GM23338 (cell line): ENCODE measurements at regions not wholly inside any gene's neighbourhood (a gene's known extent, or its start where the extent isn't known, plus 50 kb on each side); places are given as distances from the start of the nearest gene placed in this dataset.

Experiments used
- ATAC-seq: fragments of 200-7000 bp; cut with Tn5 transposase; 3 replicates; pipeline ENCODE4 v1.9.1; 2020
- DNase-seq: peaks from one replicate; pipeline ENCODE4 v3.0.0-alpha.2; 2015; ENCODE audit warnings: low spot score
- H2AFZ ChIP-seq: fragments of 200-600 bp; sonication (generic); 2 replicates; pipeline ENCODE4 v1.8.0; 2016; ENCODE audit warnings: antibody characterized with exemption, mild to moderate bottlenecking, moderate library complexity
- H3F3A ChIP-seq: fragments of 200-600 bp; sonication (generic); replicated peaks from 2 replicates; pipeline ENCODE4 v1.8.0; 2017; ENCODE audit warnings: antibody characterized with exemption, mixed run types, low read depth
- H3K27ac ChIP-seq: fragments of 200-600 bp; sonication (generic); 2 replicates; pipeline ENCODE4 v1.6.1; 2016; ENCODE audit warnings: low read depth
- H3K27me3 ChIP-seq: fragments of 200-600 bp; sonication (generic); 2 replicates; pipeline ENCODE4 v1.8.0; 2016; ENCODE audit warnings: mild to moderate bottlenecking, mixed run types, moderate library complexity; ENCODE audit not compliant: insufficient read depth
- H3K36me3 ChIP-seq: fragments of 200-600 bp; sonication (generic); 2 replicates; pipeline ENCODE4 v1.8.0; 2016; ENCODE audit warnings: mild to moderate bottlenecking; ENCODE audit not compliant: insufficient read depth
- H3K4me1 ChIP-seq: fragments of 200-600 bp; sonication (generic); 2 replicates; pipeline ENCODE4 v1.8.0; 2016; ENCODE audit warnings: mild to moderate bottlenecking, moderate library complexity; ENCODE audit not compliant: insufficient read depth
- H3K4me2 ChIP-seq: fragments of 200-600 bp; sonication (generic); 2 replicates; pipeline ENCODE4 v1.7.1; 2017; ENCODE audit warnings: mixed run types
- H3K4me3 ChIP-seq: fragments of 200-600 bp; sonication (generic); 2 replicates; pipeline ENCODE4 v1.6.1; 2016; ENCODE audit warnings: mixed run types
- H3K79me2 ChIP-seq: fragments of 200-600 bp; sonication (generic); replicated peaks from 2 replicates; pipeline ENCODE4 v1.8.0; 2017; ENCODE audit warnings: mild to moderate bottlenecking; ENCODE audit not compliant: insufficient read depth
- H3K9me2 ChIP-seq: fragments of 200-600 bp; sonication (generic); 2 replicates; pipeline ENCODE4 v1.8.0; 2017; ENCODE audit not compliant: insufficient read depth
- H4K20me1 ChIP-seq: fragments of 200-600 bp; sonication (generic); replicated peaks from 2 replicates; pipeline ENCODE4 v1.8.0; 2017; ENCODE audit warnings: mild to moderate bottlenecking; ENCODE audit not compliant: insufficient read depth
- H3K27ac Mint-ChIP-seq: 2 replicates; pipeline ENCODE4 v1.8.0; 2020; ENCODE audit warnings: inconsistent platforms, mild to moderate bottlenecking, moderate library complexity, mixed read lengths
- H3K27me3 Mint-ChIP-seq: 3 replicates; pipeline ENCODE4 v1.8.0; 2022; ENCODE audit warnings: low read depth, mild to moderate bottlenecking, moderate library complexity, mixed read lengths, inconsistent platforms; ENCODE audit not compliant: insufficient read depth, poor library complexity
- H3K36me3 Mint-ChIP-seq: 3 replicates; pipeline ENCODE4 v1.8.0; 2021; ENCODE audit warnings: low read depth, mild to moderate bottlenecking, inconsistent platforms, moderate library complexity, mixed read lengths
- H3K4me1 Mint-ChIP-seq: 3 replicates; pipeline ENCODE4 v1.8.0; 2020; ENCODE audit warnings: mild to moderate bottlenecking, inconsistent platforms, mixed read lengths
- H3K4me3 Mint-ChIP-seq: 3 replicates; pipeline ENCODE4 v1.8.0; 2021; ENCODE audit warnings: moderate library complexity, mild to moderate bottlenecking, inconsistent platforms, mixed read lengths
- H3K9me3 Mint-ChIP-seq: 3 replicates; pipeline ENCODE4 v1.8.0; 2020; ENCODE audit warnings: moderate library complexity, mild to moderate bottlenecking, inconsistent platforms, mixed read lengths
- CREB1 ChIP-seq: fragments of 250-450 bp; sonication (Bioruptor Pico); IDR thresholded peaks from 2 replicates; pipeline ENCODE4 v1.5.0; 2020; ENCODE audit warnings: low read depth, mild to moderate bottlenecking, moderate library complexity
- EZH2 ChIP-seq: fragments of 200-600 bp; sonication (generic); IDR thresholded peaks from one replicate; pipeline ENCODE4 v1.8.0; 2017; ENCODE audit warnings: antibody characterized with exemption, mild to moderate bottlenecking, low read depth; ENCODE audit not compliant: unreplicated experiment
- EZH2phosphoT487 ChIP-seq: fragments of 200-600 bp; sonication (generic); IDR thresholded peaks from one replicate; pipeline ENCODE4 v1.8.1; 2018; ENCODE audit warnings: antibody characterized with exemption; ENCODE audit not compliant: unreplicated experiment
- JUNB ChIP-seq: IDR thresholded peaks from one replicate; pipeline ENCODE4 v1.6.1; 2016; ENCODE audit warnings: antibody characterized with exemption; ENCODE audit not compliant: unreplicated experiment
- NANOG ChIP-seq: IDR thresholded peaks from 2 replicates; pipeline ENCODE4 v1.6.1; 2016; ENCODE audit warnings: antibody characterized with exemption, borderline replicate concordance
- POLR2AphosphoS5 ChIP-seq: IDR thresholded peaks from 2 replicates; pipeline ENCODE4 v1.6.1; 2016; ENCODE audit warnings: antibody characterized with exemption, low read depth
- REST ChIP-seq: IDR thresholded peaks from one replicate; pipeline ENCODE4 v1.6.1; 2018; ENCODE audit warnings: antibody characterized with exemption; ENCODE audit not compliant: unreplicated experiment
- ZNF114 ChIP-seq: fragments of 250-450 bp; sonication (Bioruptor Pico); IDR thresholded peaks from 2 replicates; pipeline ENCODE4 v1.5.0; 2020; ENCODE audit warnings: mild to moderate bottlenecking, moderate library complexity
- ZNF331 ChIP-seq: fragments of 250-450 bp; sonication (Bioruptor Pico); IDR thresholded peaks from 2 replicates; pipeline ENCODE4 v1.5.0; 2020; ENCODE audit warnings: low read depth, mild to moderate bottlenecking, moderate library complexity
- ZNF462 ChIP-seq: fragments of 250-450 bp; sonication (Bioruptor Pico); IDR thresholded peaks from 2 replicates; pipeline ENCODE4 v1.5.0; 2020; ENCODE audit warnings: mild to moderate bottlenecking, moderate library complexity
- TF ChIP-seq, protein P1 (sequence below), 2 experiments: fragments of 200-600 bp in 1 of 2; sonication (generic) in 1 of 2; conservative IDR thresholded peaks; 2 replicates each; pipeline versions ENCODE4 v1.5.1 to v1.6.1; 2016 to 2017; ENCODE audit warnings: antibody characterized with exemption in 2 of 2, low read depth in 2 of 2, mild to moderate bottlenecking in 2 of 2, moderate library complexity in 1 of 2
- TF ChIP-seq, protein P2 (sequence below): IDR thresholded peaks from 2 replicates; pipeline ENCODE4 v1.6.1; 2016; ENCODE audit warnings: antibody characterized with exemption

GRCh38 chr20:62557999-62558408 is 82.2 kb upstream of the GATA5 start (continued):
- TF ChIP-seq ZNF462 (CRISPR knock-in tag): no peak
- TF ChIP-seq ZNF114 (CRISPR knock-in tag): no peak
- TF ChIP-seq NANOG: no peak
- TF ChIP-seq, protein P1, sequence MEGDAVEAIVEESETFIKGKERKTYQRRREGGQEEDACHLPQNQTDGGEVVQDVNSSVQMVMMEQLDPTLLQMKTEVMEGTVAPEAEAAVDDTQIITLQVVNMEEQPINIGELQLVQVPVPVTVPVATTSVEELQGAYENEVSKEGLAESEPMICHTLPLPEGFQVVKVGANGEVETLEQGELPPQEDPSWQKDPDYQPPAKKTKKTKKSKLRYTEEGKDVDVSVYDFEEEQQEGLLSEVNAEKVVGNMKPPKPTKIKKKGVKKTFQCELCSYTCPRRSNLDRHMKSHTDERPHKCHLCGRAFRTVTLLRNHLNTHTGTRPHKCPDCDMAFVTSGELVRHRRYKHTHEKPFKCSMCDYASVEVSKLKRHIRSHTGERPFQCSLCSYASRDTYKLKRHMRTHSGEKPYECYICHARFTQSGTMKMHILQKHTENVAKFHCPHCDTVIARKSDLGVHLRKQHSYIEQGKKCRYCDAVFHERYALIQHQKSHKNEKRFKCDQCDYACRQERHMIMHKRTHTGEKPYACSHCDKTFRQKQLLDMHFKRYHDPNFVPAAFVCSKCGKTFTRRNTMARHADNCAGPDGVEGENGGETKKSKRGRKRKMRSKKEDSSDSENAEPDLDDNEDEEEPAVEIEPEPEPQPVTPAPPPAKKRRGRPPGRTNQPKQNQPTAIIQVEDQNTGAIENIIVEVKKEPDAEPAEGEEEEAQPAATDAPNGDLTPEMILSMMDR (conservative IDR thresholded peaks at IDR 0.05; ENCODE audit: low read depth in 2 of 2): no peak
- no peak for TF ChIP-seq ZNF331 (CRISPR knock-in tag)

GRCh38 chr20:62558779-62559178 is 83.0 kb upstream of the GATA5 start:
- H4K20me1 ChIP-seq: no peaks in the 10 kb centered on the region
- no peak overlapping the region for H3K4me2 ChIP-seq
- H3K27me3 ChIP-seq: no peaks in the 10 kb centered on the region
- H3F3A ChIP-seq: no peaks in the 10 kb centered on the region
- DNase-seq: peak; percentile 23
- ATAC-seq: peak; percentile 19; the same call in 2 of the 3 replicates
- Mint-ChIP-seq H3K9me3 (no peaks in the 10 kb centered on the region), H3K36me3 (no peaks in the 10 kb centered on the region), H3K4me1 (peaks cover 14% of the 10 kb centered on the region), H3K27me3 (peaks cover 14% of the 10 kb centered on the region), H3K4me3 (no peak overlapping the region), H3K27ac (no peak overlapping the region)
- no peaks in the 10 kb centered on the region for H3K36me3 ChIP-seq
- no peak overlapping the region for H3K4me3 ChIP-seq
- no peaks in the 10 kb centered on the region for H3K9me2 ChIP-seq
- no peaks in the 10 kb centered on the region for H3K79me2 ChIP-seq
- H3K4me1 ChIP-seq: no peaks in the 10 kb centered on the region
- H2AFZ ChIP-seq: no peak overlapping the region
- H3K27ac ChIP-seq: no peak overlapping the region
- TF ChIP-seq REST (no peak), EZH2phosphoT487 (no peak), ZNF331 (CRISPR knock-in tag) (no peak), NANOG (no peak), ZNF114 (CRISPR knock-in tag) (no peak), POLR2AphosphoS5 (no peak), JUNB (no peak), CREB1 (CRISPR knock-in tag) (no peak), EZH2 (no peak)
- TF ChIP-seq, protein P2, sequence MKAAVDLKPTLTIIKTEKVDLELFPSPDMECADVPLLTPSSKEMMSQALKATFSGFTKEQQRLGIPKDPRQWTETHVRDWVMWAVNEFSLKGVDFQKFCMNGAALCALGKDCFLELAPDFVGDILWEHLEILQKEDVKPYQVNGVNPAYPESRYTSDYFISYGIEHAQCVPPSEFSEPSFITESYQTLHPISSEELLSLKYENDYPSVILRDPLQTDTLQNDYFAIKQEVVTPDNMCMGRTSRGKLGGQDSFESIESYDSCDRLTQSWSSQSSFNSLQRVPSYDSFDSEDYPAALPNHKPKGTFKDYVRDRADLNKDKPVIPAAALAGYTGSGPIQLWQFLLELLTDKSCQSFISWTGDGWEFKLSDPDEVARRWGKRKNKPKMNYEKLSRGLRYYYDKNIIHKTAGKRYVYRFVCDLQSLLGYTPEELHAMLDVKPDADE: no peak
